ENCODE measurements at regions not wholly inside any gene's neighbourhood (a gene's known extent, or its start where the extent isn't known, plus 50 kb on each side); places are given as distances from the start of the nearest gene placed in this dataset.
"Not testable (repeated sequence)": the region's sequence is repeated elsewhere in the genome, so short reads cannot be mapped to it uniquely, and the experiment has no call there.

GRCh38 chr3:87691109-87691508 lies 367.7 kb downstream of the CGGBP1 start:
- no peaks in the 10 kb centered on the region for H3K4me1 ChIP-seq (ENCODE audit: control insufficient read depth, extremely low read depth, insufficient read depth, low read length)
- peak; percentile 44 for FAIRE-seq
- H3K4me2 ChIP-seq (ENCODE audit: control insufficient read depth, extremely low read depth, insufficient read depth, low read depth, low read length), result no peak overlapping the region
- no peak overlapping the region for H3K4me3 ChIP-seq (ENCODE audit: control insufficient read depth in 2 of 3, extremely low read depth in 1 of 3, insufficient read depth in 2 of 3, low read depth in 1 of 3, low read length in 3 of 3)
- dilution Hi-C loops (cut with MboI; ENCODE audit: extremely low pct_ligation_motif_present, low sequenced_read_pairs), result no loop called here
- TF ChIP-seq EZH2 (IDR thresholded peaks at IDR 0.05; ENCODE audit: low read length), result no peak
- TF ChIP-seq, protein P1, sequence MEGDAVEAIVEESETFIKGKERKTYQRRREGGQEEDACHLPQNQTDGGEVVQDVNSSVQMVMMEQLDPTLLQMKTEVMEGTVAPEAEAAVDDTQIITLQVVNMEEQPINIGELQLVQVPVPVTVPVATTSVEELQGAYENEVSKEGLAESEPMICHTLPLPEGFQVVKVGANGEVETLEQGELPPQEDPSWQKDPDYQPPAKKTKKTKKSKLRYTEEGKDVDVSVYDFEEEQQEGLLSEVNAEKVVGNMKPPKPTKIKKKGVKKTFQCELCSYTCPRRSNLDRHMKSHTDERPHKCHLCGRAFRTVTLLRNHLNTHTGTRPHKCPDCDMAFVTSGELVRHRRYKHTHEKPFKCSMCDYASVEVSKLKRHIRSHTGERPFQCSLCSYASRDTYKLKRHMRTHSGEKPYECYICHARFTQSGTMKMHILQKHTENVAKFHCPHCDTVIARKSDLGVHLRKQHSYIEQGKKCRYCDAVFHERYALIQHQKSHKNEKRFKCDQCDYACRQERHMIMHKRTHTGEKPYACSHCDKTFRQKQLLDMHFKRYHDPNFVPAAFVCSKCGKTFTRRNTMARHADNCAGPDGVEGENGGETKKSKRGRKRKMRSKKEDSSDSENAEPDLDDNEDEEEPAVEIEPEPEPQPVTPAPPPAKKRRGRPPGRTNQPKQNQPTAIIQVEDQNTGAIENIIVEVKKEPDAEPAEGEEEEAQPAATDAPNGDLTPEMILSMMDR (optimal IDR thresholded peaks at IDR 0.05 in 1 of 3, IDR thresholded peaks at IDR 0.05 in 1 of 3, conservative IDR thresholded peaks at IDR 0.05 in 1 of 3; ENCODE audit: extremely low read depth in 1 of 3, insufficient read depth in 2 of 3, low read length in 3 of 3), result no peak
- no peaks in the 10 kb centered on the region for H3K36me3 ChIP-seq (ENCODE audit: control insufficient read depth in 2 of 2, extremely low read depth in 1 of 2, insufficient read depth in 2 of 2, low read length in 2 of 2)
- no peak overlapping the region for H3K9ac ChIP-seq (ENCODE audit: control insufficient read depth, extremely low read depth, insufficient read depth, low read length)
- no peaks in the 10 kb centered on the region for H3K79me2 ChIP-seq (ENCODE audit: control insufficient read depth, insufficient read depth, low read length)
- DNase-seq (ENCODE audit: low read depth, low spot score), result peak; percentile 45
- H2AFZ ChIP-seq (ENCODE audit: control insufficient read depth, low read length), result no peak overlapping the region
- no peak overlapping the region for H3K27ac ChIP-seq (ENCODE audit: control insufficient read depth, insufficient read depth, low read length)
- no peaks in the 10 kb centered on the region for H3K9me3 ChIP-seq (ENCODE audit: control insufficient read depth, low read depth, low read length)
- no peaks in the 10 kb centered on the region for H3K9me1 ChIP-seq (ENCODE audit: control insufficient read depth, extremely low read depth, insufficient read depth, low read length)
- no peaks in the 10 kb centered on the region for H3K27me3 ChIP-seq (ENCODE audit: control insufficient read depth, extremely low read depth, insufficient read depth, low read length)
- no peaks in the 10 kb centered on the region for H4K20me1 ChIP-seq (ENCODE audit: control insufficient read depth, extremely low read depth, insufficient read depth, low read length)

- H3K36me3 ChIP-seq (ENCODE audit: control insufficient read depth in 2 of 2, extremely low read depth in 1 of 2, insufficient read depth in 2 of 2, low read length in 2 of 2); H3K9me3 ChIP-seq (ENCODE audit: control insufficient read depth, low read depth, low read length); H3K79me2 ChIP-seq (ENCODE audit: control insufficient read depth, insufficient read depth, low read length); dilution Hi-C loops (cut with MboI; ENCODE audit: extremely low pct_ligation_motif_present, low sequenced_read_pairs); H3K4me1 ChIP-seq (ENCODE audit: control insufficient read depth, extremely low read depth, insufficient read depth, low read length); H3K27ac ChIP-seq (ENCODE audit: control insufficient read depth, insufficient read depth, low read length); H2AFZ ChIP-seq (ENCODE audit: control insufficient read depth, low read length); H4K20me1 ChIP-seq (ENCODE audit: control insufficient read depth, extremely low read depth, insufficient read depth, low read length); H3K9me1 ChIP-seq (ENCODE audit: control insufficient read depth, extremely low read depth, insufficient read depth, low read length); H3K4me2 ChIP-seq (ENCODE audit: control insufficient read depth, extremely low read depth, insufficient read depth, low read depth, low read length); H3K4me3 ChIP-seq (ENCODE audit: control insufficient read depth in 2 of 3, extremely low read depth in 1 of 3, insufficient read depth in 2 of 3, low read depth in 1 of 3, low read length in 3 of 3); FAIRE-seq; H3K9ac ChIP-seq (ENCODE audit: control insufficient read depth, extremely low read depth, insufficient read depth, low read length); DNase-seq (ENCODE audit: low read depth, low spot score); H3K27me3 ChIP-seq (ENCODE audit: control insufficient read depth, extremely low read depth, insufficient read depth, low read length): not testable (repeated sequence)
Observed at GRCh38 chr3:87678984-87679660, 379.7 kb downstream of the CGGBP1 start.

All from keratinocyte (primary cell).